Muscle of arm (tissue), 1 donor: ENCODE measurements at regions not wholly inside any gene's neighbourhood (a gene's known extent, or its start where the extent isn't known, plus 50 kb on each side); places are given as distances from the start of the nearest gene placed in this dataset.

Experiments
- DNase-seq: peaks from one replicate; pipeline ENCODE4 v3.0.0-alpha.2; 2013

DNA sequence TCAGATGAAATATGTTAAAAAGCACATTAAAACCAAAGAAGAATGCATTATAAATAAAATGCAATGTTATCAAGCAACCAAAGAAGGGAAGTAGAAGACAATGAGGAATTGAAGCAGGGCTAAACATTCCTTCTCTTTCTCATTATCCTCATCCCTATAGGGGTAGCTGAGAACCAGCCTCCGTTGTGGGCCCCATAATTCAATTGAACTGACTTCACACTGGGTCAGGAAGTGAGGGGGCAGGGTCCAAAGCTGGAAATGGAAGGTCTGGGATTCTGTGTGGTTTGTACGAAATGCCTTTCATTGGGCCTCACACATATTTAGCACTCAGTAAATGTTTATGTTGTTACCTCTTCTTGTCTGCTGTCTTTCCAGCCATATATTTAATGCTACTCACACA lies 220.4 kb upstream of the CD180 start:
- DNase-seq, result no peak

DNA sequence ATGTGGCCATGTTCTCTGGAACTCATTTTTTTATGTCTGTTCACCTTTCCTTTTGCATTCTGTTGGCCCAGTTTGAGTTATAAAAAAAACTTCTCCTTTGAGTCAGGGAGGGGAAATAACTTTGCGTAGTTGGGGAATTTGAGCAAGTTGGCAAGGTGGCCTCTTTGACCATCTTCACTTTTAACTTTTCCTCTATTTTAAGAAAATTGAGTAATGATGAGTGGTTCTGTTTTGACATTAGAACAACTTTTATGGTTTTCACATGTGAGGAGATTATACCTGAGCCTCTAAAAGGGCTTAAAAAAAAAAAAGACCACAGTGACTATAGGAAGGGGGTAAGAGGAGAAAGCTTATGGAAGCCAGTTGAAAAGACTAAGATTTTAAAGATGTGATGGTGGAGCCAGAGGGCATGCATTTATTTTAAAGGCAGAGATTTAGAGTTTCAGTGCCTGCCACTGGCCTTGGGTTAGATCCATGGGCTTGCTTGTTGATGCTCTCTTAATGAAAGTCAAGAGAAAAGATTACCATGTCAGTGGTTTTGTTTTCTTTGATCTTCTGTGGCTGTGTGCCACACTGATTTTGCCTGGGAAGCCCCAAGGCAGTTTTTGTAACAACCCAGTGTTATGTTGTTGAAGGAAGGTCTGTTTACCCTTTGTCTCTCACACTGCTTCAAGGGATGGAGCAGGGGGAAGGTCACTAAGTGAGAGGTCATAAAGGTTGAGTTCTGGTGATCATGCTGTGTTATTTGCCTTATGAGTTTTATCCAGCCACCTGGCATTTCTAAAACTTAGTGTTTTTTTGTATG lies 219.7 kb upstream of the CD180 start:
- no peak for DNase-seq

DNA sequence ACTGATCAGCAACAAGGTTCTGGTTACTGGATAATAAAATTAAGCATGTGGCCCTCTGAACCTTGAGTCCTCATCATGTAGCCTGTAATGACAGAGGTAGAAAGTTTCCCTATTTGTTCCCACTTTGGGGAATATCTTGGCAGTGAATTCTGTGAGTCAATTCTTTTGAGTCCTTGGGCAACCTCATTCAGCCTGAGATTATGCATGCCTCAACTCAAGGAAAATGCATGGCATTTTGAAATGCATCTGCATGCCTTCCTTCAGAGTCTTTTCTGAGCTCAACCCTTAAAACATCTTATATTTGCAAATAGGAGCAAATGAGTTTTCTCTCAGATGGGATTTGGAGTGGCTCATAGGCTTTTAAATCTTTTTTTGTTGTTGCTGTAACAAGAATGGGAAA lies 218.1 kb upstream of the CD180 start:
- DNase-seq, result no peak

DNA sequence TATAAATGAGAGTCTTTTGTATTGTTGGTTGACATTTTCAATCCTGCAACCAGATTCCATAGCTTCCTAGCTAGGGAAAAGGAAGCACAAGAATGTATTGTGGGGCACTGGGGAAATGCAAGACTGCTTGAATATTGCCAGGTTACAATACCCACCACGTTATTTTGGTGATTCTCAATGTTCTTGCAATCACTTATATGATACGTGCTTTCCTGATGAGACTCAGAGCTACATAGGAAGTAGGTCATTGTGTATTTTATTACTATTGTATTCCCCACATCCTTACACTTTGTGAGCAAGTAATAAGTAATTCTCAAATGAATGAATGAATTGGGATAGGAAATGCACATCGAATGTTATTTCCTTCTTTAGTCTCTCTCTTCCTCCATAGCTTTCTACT lies 217.1 kb upstream of the CD180 start:
- no peak for DNase-seq

DNA sequence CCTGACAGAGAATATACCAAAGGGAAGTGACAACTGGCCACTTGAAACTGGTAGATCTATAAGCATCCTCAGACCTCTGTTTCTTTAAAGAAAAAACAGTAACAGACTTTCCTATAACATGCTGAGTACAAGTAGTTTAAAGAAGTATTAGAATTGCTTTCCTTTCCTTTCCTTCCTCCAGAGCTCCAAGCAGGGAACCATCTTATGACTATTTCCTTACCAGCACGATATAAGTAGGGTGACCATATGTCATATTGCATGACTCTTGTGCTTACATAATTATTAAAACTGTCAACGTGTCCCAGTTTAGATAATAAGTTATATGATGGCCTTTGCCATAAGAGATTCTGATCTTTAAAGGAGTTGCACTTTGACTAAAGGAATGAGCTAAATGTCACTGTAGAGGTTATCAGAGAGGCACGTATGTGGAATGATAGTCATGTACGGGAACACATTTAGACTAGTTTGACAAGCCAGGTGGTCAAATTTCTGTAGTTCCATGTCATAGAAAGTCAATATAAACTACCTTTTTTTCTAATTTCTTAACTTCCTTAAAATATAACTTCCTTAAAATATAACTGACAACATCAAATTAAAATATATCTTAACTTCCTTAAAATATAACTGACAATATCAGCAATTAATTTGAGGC lies 212.7 kb upstream of the CD180 start:
- DNase-seq, result no peak

DNA sequence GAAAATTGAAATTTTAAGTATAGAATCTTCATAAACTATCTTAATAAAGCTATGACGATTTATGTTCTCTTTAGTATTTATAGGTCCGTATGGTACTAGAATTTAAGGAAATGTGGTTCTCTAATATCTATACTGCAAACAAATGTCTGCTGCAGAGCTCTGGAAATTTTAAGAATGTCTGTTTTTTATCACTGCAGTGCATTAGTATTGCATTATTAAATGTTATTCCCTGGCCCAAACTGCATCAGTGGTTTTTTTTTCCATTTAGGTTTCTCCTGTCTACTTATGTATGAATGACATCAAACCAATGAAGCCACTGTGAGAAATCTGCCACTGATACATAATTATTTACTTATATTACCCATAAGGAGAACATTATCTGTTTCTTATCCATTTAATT lies 211.4 kb upstream of the CD180 start:
- no peak for DNase-seq

DNA sequence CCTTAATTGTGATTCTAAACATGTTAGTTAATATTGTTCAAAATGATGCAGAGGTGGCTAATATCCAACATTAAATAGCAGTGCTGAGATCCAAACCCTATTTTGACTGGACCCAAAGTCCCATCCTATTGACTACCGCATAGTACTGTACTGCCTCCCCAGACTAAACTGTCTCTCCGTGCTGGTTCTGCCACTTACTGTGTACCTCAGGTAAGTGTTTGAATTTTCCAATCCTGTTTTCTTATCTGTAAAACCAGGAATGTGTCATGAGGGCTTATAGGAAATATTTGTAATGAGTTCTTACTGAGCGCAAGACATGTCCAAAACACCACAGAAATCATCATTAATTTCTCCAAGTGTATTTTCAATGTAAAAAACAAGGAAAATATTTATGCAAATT lies 209.2 kb upstream of the CD180 start:
- DNase-seq, result no peak

DNA sequence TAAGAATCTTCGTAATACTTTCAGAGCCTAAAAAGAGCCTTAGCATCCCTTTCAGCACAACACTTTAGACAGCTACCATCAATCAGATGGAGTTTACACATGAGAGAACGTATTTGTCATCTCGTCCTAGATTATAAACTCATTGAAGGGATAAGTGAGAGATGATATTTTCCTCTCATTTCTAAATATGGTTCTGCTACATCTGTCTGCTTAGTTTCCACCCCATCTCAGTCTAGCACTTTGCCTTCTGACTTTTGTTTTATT lies 208.4 kb upstream of the CD180 start:
- no peak for DNase-seq

DNA sequence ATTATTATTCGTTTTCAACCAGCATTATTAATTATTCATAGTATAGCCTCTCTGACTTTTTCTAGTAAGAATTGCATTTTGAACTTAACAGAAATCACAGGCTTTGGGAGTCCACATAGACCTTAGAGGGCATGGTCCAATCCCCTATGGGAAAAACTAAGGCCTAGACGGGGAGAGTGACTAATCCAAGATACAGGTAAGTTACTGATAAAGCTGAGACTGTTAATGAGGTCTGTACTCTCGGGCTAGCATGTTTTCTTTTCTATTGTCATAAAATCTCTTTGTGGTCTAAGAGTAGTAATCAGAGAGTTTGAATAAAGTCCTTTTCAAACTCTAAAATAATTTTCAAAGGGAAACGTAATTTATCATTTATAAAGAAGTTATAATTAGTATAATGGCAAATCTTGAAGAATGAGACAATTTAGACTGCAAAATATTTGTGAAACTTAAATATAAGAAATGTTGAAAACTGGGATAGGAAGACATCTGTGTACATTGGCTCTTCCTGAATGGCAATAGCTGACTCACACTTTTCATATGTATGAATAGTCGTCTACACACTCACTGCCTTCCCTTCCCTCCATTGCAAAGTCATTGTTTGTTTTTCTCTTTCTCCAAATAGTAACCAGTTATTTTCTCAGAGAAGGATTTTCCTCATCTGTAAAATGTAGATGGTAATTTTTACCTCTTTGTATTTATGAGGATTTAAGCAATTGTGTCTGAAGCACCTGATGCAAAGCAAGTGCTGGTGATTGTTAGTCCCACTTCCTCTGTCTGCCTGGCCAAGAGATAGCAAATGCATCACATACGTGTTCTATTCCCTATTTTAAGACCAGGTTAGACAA lies 207.9 kb upstream of the CD180 start:
- DNase-seq, result no peak

DNA sequence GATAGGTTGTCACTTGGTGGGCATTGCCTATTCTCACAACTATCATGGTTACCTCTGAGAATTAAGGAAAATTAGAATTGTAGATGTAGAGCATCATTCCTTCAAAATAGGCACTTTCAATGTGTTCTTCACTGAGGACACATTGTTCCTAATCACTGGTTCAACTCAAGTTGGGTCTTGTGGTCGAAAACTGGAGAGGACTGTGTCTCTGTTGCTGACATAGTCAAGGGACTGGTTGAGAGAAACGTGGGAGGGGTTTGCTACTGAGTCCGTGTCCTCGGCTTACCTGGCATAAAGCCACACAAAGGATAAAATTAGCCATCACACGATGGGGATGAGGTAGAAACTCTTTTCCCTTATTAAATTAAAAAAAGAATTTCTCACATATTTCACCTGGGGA lies 205.9 kb upstream of the CD180 start:
- no peak for DNase-seq

DNA sequence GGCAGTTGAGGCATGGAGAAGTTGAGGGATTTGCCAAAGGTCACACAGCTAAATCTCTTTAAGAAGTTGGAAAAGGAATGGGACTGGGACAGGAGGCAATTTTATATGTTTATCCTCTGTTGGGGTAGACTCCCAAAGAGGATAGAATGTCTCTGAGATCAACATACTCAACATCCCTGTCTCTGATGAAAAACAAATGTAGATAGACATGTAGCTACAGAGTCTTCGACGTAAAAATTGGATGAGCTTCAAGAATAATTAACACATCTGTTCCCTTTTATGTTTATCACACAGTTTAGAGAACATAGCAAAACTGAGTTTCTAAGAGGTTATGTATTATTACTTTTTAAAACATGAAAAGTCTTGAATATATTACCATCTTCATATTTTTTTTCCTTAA lies 204.6 kb upstream of the CD180 start:
- DNase-seq, result no peak

DNA sequence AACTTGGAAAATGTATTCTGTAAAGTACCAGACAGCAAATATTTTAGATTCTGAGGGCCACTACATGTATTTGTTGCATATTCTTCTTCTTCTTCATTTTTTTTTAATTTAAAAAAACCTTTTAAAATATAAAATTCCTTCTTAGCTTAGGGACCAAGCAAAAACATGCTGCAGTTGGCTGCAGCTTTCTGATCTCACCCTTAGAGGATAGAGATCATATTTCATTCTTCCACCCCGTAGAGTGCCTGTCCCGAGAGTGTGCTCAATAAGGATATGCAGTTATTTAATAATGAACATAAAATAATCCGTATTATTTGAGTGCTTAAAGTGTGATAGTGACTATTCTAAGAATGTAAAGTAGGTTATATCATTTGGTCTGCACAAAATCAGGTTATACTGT lies 204.2 kb upstream of the CD180 start:
- no peak for DNase-seq

DNA sequence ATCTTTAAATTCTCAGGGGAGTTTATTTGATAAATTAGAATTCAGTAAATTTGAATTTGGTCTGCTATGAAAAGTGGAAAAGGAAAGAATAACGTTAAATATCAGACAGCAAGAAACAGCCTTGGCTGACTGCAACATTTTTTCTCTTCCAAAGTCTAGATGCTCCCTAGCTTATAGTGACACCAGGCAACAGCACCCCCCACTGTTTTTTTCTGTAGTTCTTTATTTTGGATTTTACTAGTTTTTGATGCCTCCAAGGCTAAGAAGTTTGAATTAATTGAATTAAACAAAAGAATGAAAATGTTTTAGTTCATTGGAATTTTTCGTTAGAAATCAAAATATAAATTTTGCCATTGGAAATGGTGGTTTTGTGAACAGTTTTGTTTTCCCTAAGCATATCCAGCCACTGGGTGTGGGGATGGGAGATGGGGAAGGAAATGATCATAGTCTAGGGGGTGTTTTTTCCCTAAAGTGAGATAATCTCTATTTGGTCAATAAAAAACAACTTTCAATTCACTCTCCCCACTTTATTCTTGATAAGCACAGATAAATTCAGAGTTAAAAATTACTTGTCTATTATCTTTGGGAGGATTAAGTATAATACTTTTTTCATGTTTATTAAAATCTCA lies 199.3 kb upstream of the CD180 start:
- DNase-seq, result no peak

DNA sequence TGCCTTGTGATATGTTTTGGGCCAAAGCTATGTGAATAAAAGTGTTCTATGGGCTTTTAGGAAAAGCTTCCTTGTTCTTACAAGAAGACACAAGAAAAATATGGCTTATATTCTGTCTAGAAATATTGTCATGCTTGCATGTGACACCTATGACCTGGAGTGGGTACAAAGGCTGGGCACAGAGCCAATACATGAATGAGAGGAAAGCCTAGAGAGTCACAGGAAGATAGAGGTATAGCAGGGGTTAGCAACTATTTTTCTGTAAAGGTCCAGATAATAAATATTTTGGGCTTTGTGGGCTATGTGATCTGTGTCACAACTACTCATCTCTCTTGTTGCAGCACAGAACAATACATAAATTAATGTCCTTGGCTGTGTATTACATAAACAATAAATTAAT lies 196.6 kb upstream of the CD180 start:
- DNase-seq, result no peak

DNA sequence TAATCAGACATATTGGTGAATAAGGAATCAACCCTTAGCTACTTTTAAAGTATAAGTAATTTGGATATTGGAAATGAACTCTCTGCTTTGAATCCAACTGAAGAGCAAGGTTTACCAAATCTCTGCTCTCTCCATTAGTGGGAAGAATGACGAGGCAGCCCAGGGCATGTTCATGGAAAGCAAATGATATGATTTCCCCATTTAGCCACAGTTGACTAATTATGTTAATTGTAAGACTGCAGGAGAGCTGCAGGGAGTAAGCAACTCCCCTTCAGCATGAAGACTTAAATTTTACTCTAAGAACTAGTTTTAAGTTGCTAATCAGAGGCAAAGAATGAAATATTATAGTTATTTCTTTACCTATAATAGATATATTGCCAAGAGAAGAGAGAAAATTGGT lies 194.3 kb upstream of the CD180 start:
- DNase-seq, result no peak

DNA sequence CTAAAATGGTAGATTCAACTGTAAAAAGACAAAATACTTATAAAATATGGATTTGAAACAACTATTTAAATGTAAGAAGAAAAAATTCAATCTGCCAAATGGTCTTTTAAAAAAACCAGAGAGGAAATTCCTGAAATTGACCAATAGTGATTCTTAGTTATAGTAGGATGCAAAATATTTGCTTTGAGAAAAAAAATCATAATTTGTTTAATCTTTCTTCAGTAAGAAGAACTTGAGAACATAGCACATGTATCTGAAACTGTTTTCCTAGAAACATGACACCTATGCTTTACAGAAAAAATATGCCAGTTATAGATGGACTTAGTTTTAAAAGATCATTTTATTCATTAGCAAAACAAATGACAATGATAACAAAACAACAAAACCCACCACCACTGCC lies 186.9 kb upstream of the CD180 start:
- DNase-seq, result no peak

DNA sequence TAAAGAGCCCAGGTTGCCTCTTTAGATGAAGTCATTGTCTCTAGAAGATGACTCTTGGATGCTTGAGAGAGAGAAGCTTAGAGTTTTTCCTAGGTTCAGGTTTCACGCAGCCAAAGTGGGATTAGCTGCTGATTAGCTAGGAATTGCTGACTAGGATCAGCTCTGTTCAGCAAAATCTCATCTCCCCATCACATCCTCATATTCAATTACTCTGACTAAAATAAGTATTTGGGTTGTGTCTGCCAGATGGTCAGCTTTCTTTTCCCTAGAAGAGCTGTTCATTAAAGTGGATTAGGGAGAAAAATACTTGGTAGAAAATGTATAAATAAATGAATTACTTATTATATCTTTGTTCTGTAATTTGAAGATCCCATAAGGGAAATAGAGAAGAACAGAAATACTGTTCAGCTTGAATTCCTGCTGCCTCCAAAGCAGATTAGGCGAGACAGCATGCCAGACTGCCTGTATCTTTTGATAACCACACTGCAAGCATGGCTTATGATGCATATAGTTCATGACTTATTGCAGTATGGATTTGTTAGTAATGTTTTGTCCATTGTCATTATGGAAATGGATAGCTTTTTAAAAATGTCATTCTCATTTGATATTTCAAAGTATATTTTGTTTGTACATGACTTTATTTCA lies 184.8 kb upstream of the CD180 start:
- no peak for DNase-seq

DNA sequence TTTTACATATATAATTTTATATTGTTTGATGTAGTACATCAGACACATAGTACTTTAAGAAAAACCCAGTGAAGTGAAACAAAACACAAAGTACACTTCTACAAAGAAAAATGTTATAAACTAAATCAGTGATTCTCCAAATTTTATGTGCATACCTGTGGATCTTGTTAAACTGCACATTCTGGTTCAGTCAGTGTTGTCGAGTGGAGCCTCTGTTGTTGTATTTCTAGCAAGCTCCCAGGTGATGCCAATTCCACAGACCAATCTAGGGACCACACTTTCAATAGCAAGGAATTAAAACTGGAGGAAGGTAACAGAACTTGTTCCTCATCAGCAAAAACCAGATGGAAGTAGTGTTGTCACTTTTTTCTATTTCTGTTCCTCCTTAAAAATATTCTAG lies 183.8 kb upstream of the CD180 start:
- DNase-seq, result no peak

DNA sequence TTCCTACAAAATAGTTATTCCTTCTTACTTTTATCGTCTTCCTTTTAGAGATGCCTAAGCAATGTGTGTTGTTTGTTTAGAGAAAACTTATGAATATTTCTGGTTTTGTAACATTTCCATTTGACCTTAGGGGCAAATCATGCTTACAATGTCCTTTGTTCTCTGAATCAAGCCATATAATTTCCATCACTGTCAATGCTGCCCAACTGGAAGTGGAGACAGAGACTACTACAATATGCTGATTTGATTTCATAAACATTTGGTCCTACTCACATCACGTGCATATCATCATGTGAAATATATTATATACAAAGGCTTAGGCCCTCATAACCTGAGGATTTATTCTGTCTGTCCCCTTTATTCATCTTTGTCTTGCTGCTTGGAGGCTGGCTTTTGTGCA lies 183.2 kb upstream of the CD180 start:
- no peak for DNase-seq

DNA sequence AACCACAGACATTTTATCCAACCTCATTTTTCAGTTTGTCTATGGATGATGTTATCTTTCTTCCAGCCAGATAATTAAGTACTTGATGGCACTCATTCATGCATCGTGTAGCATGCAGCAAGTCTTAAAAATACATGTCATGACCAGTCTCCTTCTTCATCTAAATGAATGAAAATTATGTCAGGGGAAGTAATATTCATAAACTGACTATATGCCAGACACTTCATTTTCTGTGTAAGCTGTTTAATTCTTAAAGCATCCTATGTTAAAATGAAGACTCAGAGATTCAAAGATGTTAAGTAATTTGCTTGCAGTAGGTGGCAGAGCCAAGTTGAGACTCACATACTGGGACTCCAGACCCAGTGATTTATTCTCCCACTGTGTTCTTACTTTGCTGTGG lies 181.7 kb upstream of the CD180 start:
- DNase-seq, result no peak

DNA sequence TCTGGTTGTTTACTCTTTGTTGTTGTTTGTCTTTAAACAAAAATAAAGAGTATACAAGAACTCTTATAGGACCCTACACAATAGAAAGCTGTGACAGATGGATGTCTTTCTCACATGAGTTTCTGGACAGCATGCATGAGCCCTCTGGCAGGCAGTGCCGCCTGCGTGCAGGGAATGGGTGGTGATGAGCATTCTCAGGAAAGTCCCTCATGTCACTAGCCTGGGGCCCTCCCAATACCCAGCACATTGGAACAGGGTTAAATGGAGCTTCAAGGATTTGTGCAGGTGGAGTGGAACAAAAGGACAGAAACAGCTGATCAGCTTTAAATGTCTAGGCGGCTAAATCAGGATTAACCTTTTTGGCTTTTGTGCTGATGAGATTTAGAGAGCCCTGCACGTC lies 181.0 kb upstream of the CD180 start:
- no peak for DNase-seq

DNA sequence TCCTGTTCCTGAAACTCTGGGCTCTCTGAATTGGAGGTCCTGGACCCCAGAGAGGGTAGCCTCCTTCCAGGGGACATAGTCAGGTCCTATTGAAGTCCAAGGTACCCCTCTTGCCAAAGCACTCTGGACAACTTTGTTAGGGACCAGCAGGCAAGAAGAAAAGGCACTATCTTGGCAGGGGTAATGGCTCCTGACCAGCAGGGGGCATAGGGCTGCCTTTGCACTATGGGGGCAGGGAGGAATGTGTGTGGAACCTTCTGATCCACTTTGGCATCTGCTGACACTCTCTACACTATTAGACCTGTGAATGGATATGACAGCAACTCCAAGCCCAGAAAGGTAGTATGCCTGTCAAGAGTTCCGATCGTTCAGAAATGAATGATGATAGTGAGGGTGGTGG lies 179.0 kb upstream of the CD180 start:
- no peak for DNase-seq
